ENCODE measurements at regions not wholly inside any gene's neighbourhood (a gene's known extent, or its start where the extent isn't known, plus 50 kb on each side); places are given as distances from the start of the nearest gene placed in this dataset.
"Not testable (repeated sequence)": the region's sequence is repeated elsewhere in the genome, so short reads cannot be mapped to it uniquely, and the experiment has no call there.

GRCh38 chr2:230593765-230594164, 118.9 kb upstream of the CAB39 start:
- Histone ChIP-seq H3K27me3 (no peaks in the 10 kb centered on the region), H3K4me3 (no peak overlapping the region)
- no peak for DNase-seq

GRCh38 chr2:230594286-230594840, 118.3 kb upstream of the CAB39 start:
- no peak overlapping the region for H3K4me3 ChIP-seq
- DNase-seq, result no peak
- H3K36me3 ChIP-seq, result no peaks in the 10 kb centered on the region
- H3K9me3 ChIP-seq, result 0 out of 2 replicates have a peak, but pooled peaks cover 2% of the 10 kb centered on the region
- H3K27me3 ChIP-seq, result no peaks in the 10 kb centered on the region

More at GRCh38 chr2:230593765-230594164, 118.9 kb upstream of the CAB39 start:
- H3K36me3 ChIP-seq, result no peaks in the 10 kb centered on the region
- no peaks in the 10 kb centered on the region for H3K9me3 ChIP-seq

GRCh38 chr2:230599853-230600252, 112.8 kb upstream of the CAB39 start:
- H3K4me3 ChIP-seq, result no peak overlapping the region
- H3K27me3 ChIP-seq, result no peaks in the 10 kb centered on the region
- 0 out of 2 replicates have a peak, but pooled peaks cover 2% of the 10 kb centered on the region for H3K9me3 ChIP-seq
- no peak for DNase-seq
- H3K36me3 ChIP-seq, result no peaks in the 10 kb centered on the region

GRCh38 chr2:230600285-230600684, 112.4 kb upstream of the CAB39 start:
- Histone ChIP-seq H3K4me3 (no peak overlapping the region), H3K27me3 (no peaks in the 10 kb centered on the region), H3K36me3 (no peaks in the 10 kb centered on the region), H3K9me3 (0 out of 2 replicates have a peak, but pooled peaks cover 2% of the 10 kb centered on the region)
- no peak for DNase-seq

GRCh38 chr2:230600881-230601280, 111.8 kb upstream of the CAB39 start:
- Histone ChIP-seq H3K27me3 (no peaks in the 10 kb centered on the region), H3K4me3 (no peak overlapping the region), H3K9me3 (0 out of 2 replicates have a peak, but pooled peaks cover 2% of the 10 kb centered on the region), H3K36me3 (no peaks in the 10 kb centered on the region)
- no peak for DNase-seq

- Histone ChIP-seq H3K4me3 (no peak overlapping the region), H3K27me3 (no peaks in the 10 kb centered on the region), H3K9me3 (0 out of 2 replicates have a peak, but pooled peaks cover 4% of the 10 kb centered on the region), H3K36me3 (no peaks in the 10 kb centered on the region)
- no peak for DNase-seq
These were observed 111.1 kb upstream of the CAB39 start for GRCh38 chr2:230601510-230601909.

GRCh38 chr2:230602562-230603230, 109.9 kb upstream of the CAB39 start:
- no peaks in the 10 kb centered on the region for H3K27me3 ChIP-seq
- no peak for DNase-seq
- 0 out of 2 replicates have a peak, but pooled peaks cover 6% of the 10 kb centered on the region for H3K9me3 ChIP-seq
- no peaks in the 10 kb centered on the region for H3K36me3 ChIP-seq
- H3K4me3 ChIP-seq, result no peak overlapping the region

- not testable (repeated sequence) for DNase-seq, H3K9me3 ChIP-seq, H3K4me3 ChIP-seq, H3K27me3 ChIP-seq, H3K36me3 ChIP-seq
These were observed 109.3 kb upstream of the CAB39 start for GRCh38 chr2:230603317-230603716.

- not testable (repeated sequence) for H3K9me3 ChIP-seq, DNase-seq, H3K4me3 ChIP-seq, H3K27me3 ChIP-seq, H3K36me3 ChIP-seq
These were observed 108.5 kb upstream of the CAB39 start for GRCh38 chr2:230604158-230604557.

GRCh38 chr2:230614040-230614439, 98.6 kb upstream of the CAB39 start:
- Histone ChIP-seq H3K4me3 (no peak overlapping the region), H3K27me3 (no peaks in the 10 kb centered on the region), H3K9me3 (0 out of 2 replicates have a peak, but pooled peaks cover 3% of the 10 kb centered on the region), H3K36me3 (no peaks in the 10 kb centered on the region)
- DNase-seq, result no peak

GRCh38 chr2:230614913-230615332, 97.7 kb upstream of the CAB39 start:
- no peak for DNase-seq
- Histone ChIP-seq H3K4me3 (no peak overlapping the region), H3K27me3 (no peaks in the 10 kb centered on the region), H3K9me3 (no peaks in the 10 kb centered on the region), H3K36me3 (no peaks in the 10 kb centered on the region)

- DNase-seq, result peak; percentile 82
- not testable (repeated sequence) for H3K27me3 ChIP-seq, H3K4me3 ChIP-seq, H3K9me3 ChIP-seq, H3K36me3 ChIP-seq
These were observed 95.4 kb upstream of the CAB39 start for GRCh38 chr2:230617256-230617706.

- no peak for DNase-seq
- H3K36me3 ChIP-seq, result no peaks in the 10 kb centered on the region
These were observed 93.2 kb upstream of the CAB39 start for GRCh38 chr2:230619491-230619890.

GRCh38 chr2:230625220-230625619, 87.4 kb upstream of the CAB39 start:
- not testable (repeated sequence) for H3K27me3 ChIP-seq, DNase-seq

More at GRCh38 chr2:230619491-230619890, 93.2 kb upstream of the CAB39 start:
- no peaks in the 10 kb centered on the region for H3K27me3 ChIP-seq
- H3K4me3 ChIP-seq, result no peak overlapping the region
- no peaks in the 10 kb centered on the region for H3K9me3 ChIP-seq

GRCh38 chr2:230627091-230627490, 85.6 kb upstream of the CAB39 start:
- not testable (repeated sequence) for H3K9me3 ChIP-seq, H3K36me3 ChIP-seq, H3K27me3 ChIP-seq, H3K4me3 ChIP-seq, DNase-seq

More at GRCh38 chr2:230625220-230625619, 87.4 kb upstream of the CAB39 start:
- not testable (repeated sequence) for H3K4me3 ChIP-seq, H3K36me3 ChIP-seq, H3K9me3 ChIP-seq

GRCh38 chr2:230627806-230628724, 84.6 kb upstream of the CAB39 start:
- no peaks in the 10 kb centered on the region for H3K36me3 ChIP-seq
- H3K9me3 ChIP-seq, result no peaks in the 10 kb centered on the region
- DNase-seq, result peak; percentile 60
- no peak overlapping the region for H3K4me3 ChIP-seq
- H3K27me3 ChIP-seq, result no peaks in the 10 kb centered on the region

- H3K9me3 ChIP-seq, result no peaks in the 10 kb centered on the region
These were observed 81.2 kb upstream of the CAB39 start for GRCh38 chr2:230631470-230631869.

More at GRCh38 chr2:230631470-230631869, 81.2 kb upstream of the CAB39 start:
- H3K4me3 ChIP-seq, result no peak overlapping the region
- no peak for DNase-seq
- H3K36me3 ChIP-seq, result no peaks in the 10 kb centered on the region
- no peaks in the 10 kb centered on the region for H3K27me3 ChIP-seq

All from MG63 (cell line).